ENCODE measurements at regions not wholly inside any gene's neighbourhood (a gene's known extent, or its start where the extent isn't known, plus 50 kb on each side); places are given as distances from the start of the nearest gene placed in this dataset.

DNA sequence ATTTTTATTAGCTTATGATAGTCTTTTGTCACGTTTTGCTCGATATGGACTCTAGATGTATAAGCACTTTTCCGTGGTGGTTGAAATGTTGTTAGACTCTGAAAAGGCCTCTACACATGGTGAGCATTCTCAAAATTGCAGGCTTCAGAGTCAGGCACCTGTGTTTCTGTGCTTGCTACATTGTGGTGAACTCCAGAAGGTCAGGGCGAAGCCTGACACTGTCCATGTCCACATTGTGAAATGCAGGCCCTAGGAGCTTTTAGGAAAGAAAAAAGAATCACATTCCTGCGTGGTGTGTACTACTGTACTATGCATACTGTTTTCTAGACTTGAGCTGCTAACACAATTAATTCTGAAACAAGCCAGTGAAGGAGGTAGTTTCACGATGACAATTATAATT, 86.3 kb downstream of the HS3ST1 start:
- 83 to 85% methylated on average over 6 of the region's 6 CpGs for WGBS, 2 donors
- Histone ChIP-seq H3K36me3 (no peaks in the 10 kb centered on the region), H3K4me1 (no peaks in the 10 kb centered on the region), H3K27ac (no peak overlapping the region), H3K9me3 (no peaks in the 10 kb centered on the region), H3K4me3 (no peak overlapping the region), H3K27me3 (no peaks in the 10 kb centered on the region)
- no peak for DNase-seq (ENCODE audit: low spot score in 2 of 2)
- TF ChIP-seq, protein P1, sequence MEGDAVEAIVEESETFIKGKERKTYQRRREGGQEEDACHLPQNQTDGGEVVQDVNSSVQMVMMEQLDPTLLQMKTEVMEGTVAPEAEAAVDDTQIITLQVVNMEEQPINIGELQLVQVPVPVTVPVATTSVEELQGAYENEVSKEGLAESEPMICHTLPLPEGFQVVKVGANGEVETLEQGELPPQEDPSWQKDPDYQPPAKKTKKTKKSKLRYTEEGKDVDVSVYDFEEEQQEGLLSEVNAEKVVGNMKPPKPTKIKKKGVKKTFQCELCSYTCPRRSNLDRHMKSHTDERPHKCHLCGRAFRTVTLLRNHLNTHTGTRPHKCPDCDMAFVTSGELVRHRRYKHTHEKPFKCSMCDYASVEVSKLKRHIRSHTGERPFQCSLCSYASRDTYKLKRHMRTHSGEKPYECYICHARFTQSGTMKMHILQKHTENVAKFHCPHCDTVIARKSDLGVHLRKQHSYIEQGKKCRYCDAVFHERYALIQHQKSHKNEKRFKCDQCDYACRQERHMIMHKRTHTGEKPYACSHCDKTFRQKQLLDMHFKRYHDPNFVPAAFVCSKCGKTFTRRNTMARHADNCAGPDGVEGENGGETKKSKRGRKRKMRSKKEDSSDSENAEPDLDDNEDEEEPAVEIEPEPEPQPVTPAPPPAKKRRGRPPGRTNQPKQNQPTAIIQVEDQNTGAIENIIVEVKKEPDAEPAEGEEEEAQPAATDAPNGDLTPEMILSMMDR (IDR thresholded peaks at IDR 0.05): no peak
- no peak for TF ChIP-seq EP300 (IDR thresholded peaks at IDR 0.05)
- TF ChIP-seq POLR2A (IDR thresholded peaks at IDR 0.05): no peak

DNA sequence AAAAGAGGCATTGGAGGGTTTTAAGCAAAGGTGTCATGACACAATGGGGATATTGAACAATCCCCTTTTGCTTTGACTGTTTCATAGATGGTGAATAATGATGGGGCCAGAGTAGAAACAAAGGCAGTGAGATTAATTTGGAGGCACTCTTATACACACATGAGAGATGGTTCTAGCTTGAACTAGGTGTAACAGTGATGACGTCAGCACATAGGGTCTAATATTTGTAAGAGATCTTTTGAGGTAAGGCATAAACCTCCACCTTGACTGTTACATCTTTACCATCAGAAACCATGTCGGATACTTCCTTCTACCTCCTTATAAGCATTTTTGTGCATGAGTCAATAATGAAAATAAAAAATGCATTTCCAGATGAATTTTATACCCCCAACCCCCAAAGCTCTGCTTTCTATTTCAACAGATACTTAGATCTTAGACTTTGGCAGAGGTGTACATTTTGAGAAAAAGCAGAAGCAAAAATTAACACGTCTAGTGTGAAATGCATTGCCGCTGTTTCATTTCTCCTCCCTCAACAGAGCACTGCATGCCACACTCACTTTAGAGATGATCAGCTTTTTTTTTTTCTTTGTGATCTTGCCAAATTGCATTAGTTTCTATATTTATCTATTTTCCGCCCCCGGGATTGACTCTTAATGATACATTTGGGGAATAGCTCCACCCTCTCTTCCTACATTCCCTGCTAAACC, 87.2 kb downstream of the HS3ST1 start:
- no peak overlapping the region for H3K27ac ChIP-seq
- no peak overlapping the region for H3K4me3 ChIP-seq
- no peaks in the 10 kb centered on the region for H3K27me3 ChIP-seq
- H3K36me3 ChIP-seq: no peaks in the 10 kb centered on the region
- 56 to 62% methylated on average over 6 of the region's 6 CpGs for WGBS, 2 donors
- TF ChIP-seq, protein P1 (IDR thresholded peaks at IDR 0.05): no peak
- no peak for TF ChIP-seq EP300 (IDR thresholded peaks at IDR 0.05)
- TF ChIP-seq POLR2A (IDR thresholded peaks at IDR 0.05): no peak
- DNase-seq (ENCODE audit: low spot score in 2 of 2): no peak
- no peaks in the 10 kb centered on the region for H3K9me3 ChIP-seq
- no peaks in the 10 kb centered on the region for H3K4me1 ChIP-seq

DNA sequence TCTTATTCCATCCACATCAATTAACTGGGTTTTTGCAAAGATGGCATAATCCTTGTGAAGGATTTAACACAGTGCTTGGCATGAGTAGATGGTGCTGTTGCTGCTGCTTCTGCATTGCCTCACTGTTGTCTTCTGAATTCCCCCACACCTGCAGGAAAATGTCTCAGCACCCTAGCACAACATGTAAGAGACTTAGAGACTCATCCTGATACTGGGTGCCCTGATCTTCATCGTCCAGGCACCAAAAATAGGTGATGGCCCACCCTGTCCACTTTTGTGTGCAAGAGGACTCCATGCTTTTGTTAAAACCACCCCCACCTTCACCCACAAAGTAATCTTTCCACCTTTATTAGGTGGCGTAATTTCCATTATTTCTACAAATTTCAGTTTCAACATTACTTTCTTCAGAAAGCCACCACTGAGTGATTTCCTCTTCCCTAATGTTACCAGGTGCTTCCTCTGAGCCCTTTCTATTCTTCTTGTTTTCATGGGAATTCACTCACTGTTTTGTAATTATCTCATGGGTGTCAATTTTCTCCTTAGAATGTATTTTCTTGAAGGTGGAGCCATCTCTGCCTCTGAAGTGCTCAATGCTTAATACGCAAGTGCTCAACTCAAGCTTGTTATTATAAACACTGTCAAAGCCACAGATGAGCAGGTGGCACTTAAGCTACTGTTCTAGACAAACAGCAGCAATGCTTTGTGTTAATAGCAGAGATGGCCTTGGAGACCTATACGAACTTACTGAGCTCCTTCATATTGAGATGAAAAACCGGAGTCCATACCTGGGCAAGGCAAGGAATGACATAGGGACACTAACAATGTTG, 89.5 kb downstream of the HS3ST1 start:
- DNase-seq (ENCODE audit: low spot score in 2 of 2): no peak
- H3K9me3 ChIP-seq: no peaks in the 10 kb centered on the region
- H3K4me3 ChIP-seq: no peak overlapping the region
- 82 to 85% methylated on average over 5 of the region's 5 CpGs for WGBS, 2 donors
- no peaks in the 10 kb centered on the region for H3K36me3 ChIP-seq
- TF ChIP-seq EP300 (IDR thresholded peaks at IDR 0.05) (no peak), POLR2A (IDR thresholded peaks at IDR 0.05) (no peak)
- TF ChIP-seq, protein P1 (IDR thresholded peaks at IDR 0.05): no peak
- no peaks in the 10 kb centered on the region for H3K4me1 ChIP-seq
- H3K27me3 ChIP-seq: no peaks in the 10 kb centered on the region
- no peak overlapping the region for H3K27ac ChIP-seq

DNA sequence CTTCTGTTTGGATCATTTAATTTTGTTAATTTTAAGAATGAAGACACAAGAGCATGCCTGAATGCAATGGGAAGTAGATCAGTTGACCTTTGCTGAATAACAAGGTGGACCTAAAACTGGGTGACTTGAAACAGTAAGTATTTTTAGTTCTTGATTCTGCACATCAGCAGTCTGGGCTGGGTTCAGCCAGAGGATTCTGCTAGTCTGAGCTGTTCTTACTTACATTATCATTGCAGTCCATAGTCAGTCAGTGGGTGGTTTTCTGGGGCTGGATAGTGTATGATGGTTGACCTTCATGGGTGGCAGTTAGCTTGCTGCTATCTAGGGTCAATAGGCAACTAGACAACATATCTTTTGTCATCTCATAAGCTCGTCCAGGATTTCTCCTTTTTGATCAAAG, 91.4 kb downstream of the HS3ST1 start:
- Histone ChIP-seq H3K4me3 (no peak overlapping the region), H3K27ac (no peak overlapping the region), H3K4me1 (no peaks in the 10 kb centered on the region), H3K36me3 (no peaks in the 10 kb centered on the region), H3K27me3 (no peaks in the 10 kb centered on the region), H3K9me3 (no peaks in the 10 kb centered on the region)
- no peak for DNase-seq (ENCODE audit: low spot score in 2 of 2)
- TF ChIP-seq POLR2A (IDR thresholded peaks at IDR 0.05) (no peak), EP300 (IDR thresholded peaks at IDR 0.05) (no peak)
- TF ChIP-seq, protein P1 (IDR thresholded peaks at IDR 0.05): no peak
- 65 to 71% methylated on average over 1 of the region's 1 CpG for WGBS, 2 donors

DNA sequence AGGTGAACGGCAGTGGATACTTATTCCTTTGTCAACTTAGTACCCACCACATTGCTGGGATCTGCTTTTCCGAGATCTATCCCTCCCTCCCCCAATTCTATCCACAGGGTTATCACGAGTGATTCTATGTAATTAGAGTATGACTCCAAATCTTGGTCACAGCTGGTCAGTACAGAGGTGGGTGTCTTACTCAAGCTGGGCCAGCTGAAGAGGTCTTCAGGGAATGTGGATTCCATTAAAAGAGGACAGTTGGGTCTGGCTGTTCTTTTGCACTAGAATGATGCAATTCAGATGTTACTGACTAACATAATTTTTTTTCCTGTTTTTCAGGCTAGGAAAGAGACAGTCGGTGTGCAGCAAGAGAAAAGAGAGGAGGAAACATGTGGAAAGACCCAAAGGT, 92.3 kb downstream of the HS3ST1 start:
- no peaks in the 10 kb centered on the region for H3K36me3 ChIP-seq
- H3K27ac ChIP-seq: no peak overlapping the region
- WGBS, 2 donors: 72 to 89% methylated on average over 4 of the region's 4 CpGs
- TF ChIP-seq POLR2A (IDR thresholded peaks at IDR 0.05): no peak
- TF ChIP-seq EP300 (IDR thresholded peaks at IDR 0.05): no peak
- TF ChIP-seq, protein P1 (IDR thresholded peaks at IDR 0.05): no peak
- no peaks in the 10 kb centered on the region for H3K4me1 ChIP-seq
- no peaks in the 10 kb centered on the region for H3K9me3 ChIP-seq
- H3K4me3 ChIP-seq: no peak overlapping the region
- no peaks in the 10 kb centered on the region for H3K27me3 ChIP-seq
- DNase-seq (ENCODE audit: low spot score in 2 of 2): peak in 1 of 2 donors; percentile 25

Data from tibial nerve (tissue), 4 donors.